ENCODE measurements at regions not wholly inside any gene's neighbourhood (a gene's known extent, or its start where the extent isn't known, plus 50 kb on each side); places are given as distances from the start of the nearest gene placed in this dataset.

- TF ChIP-seq FOXP2 (optimal IDR thresholded peaks at IDR 0.05; ENCODE audit: borderline replicate concordance, extremely low read depth, extremely low read length, insufficient read depth), result no peak
- no peak for TF ChIP-seq POLR2AphosphoS5 (IDR thresholded peaks at IDR 0.05; ENCODE audit: low read depth, low read length)
- TF ChIP-seq SIN3A (IDR thresholded peaks at IDR 0.05; ENCODE audit: borderline replicate concordance, insufficient read depth, low read length), result no peak
- TF ChIP-seq TAF1 (IDR thresholded peaks at IDR 0.05; ENCODE audit: borderline replicate concordance, insufficient read depth, low read length), result no peak
- no peak for TF ChIP-seq REST (IDR thresholded peaks at IDR 0.05; ENCODE audit: insufficient read depth in 1 of 2, low read depth in 2 of 2, low read length in 2 of 2)
Observed at GRCh38 chr6:7489376-7489775, 52.1 kb upstream of the DSP start.

Measured in PFSK-1 (cell line).